Cardiac muscle cell (in vitro differentiated cells and primary cell): ENCODE measurements at regions not wholly inside any gene's neighbourhood (a gene's known extent, or its start where the extent isn't known, plus 50 kb on each side); places are given as distances from the start of the nearest gene placed in this dataset.

Source experiments
- DNase-seq, 2 donors: peaks; one replicate each; pipeline versions ENCODE4 v3.0.0 to v3.0.0-alpha.2; 2010 to 2017; ENCODE audit warnings: low read depth in 1 of 2, low spot score in 1 of 2
- H3K27ac ChIP-seq: fragments of 200-600 bp; sonication (generic); 2 replicates; pipeline ENCODE4 v1.5.1; 2016
- H3K27me3 ChIP-seq: fragments of 200-600 bp; sonication (generic); 2 replicates; pipeline ENCODE4 v1.6.0; 2016; ENCODE audit warnings: control low read depth
- H3K36me3 ChIP-seq: fragments of 200-600 bp; sonication (generic); 2 replicates; pipeline ENCODE4 v1.5.1; 2016; ENCODE audit warnings: control low read depth
- H3K4me1 ChIP-seq: fragments of 200-600 bp; sonication (generic); 2 replicates; pipeline ENCODE4 v1.8.1; 2017; ENCODE audit warnings: low read depth, mild to moderate bottlenecking, mixed run types
- H3K4me3 ChIP-seq: fragments of 200-600 bp; sonication (generic); 2 replicates; pipeline ENCODE4 v1.5.1; 2016; ENCODE audit warnings: mild to moderate bottlenecking
- H3K9me3 ChIP-seq: fragments of 200-600 bp; sonication (generic); 2 replicates; pipeline ENCODE4 v1.5.1; 2017; ENCODE audit warnings: low read depth, mild to moderate bottlenecking, control low read depth
- CTCF ChIP-seq: IDR thresholded peaks from 2 replicates; pipeline ENCODE4 v1.5.1; 2012; ENCODE audit warnings: low read depth, mild to moderate bottlenecking, low read length

GRCh38 chr10:44834131-44834530 lies 77.0 kb upstream of the TMEM72 start:
- Histone ChIP-seq H3K27ac (no peak overlapping the region), H3K27me3 (no peaks in the 10 kb centered on the region), H3K4me1 (no peaks in the 10 kb centered on the region), H3K36me3 (no peaks in the 10 kb centered on the region), H3K9me3 (no peaks in the 10 kb centered on the region), H3K4me3 (no peak overlapping the region)
- no peak for TF ChIP-seq CTCF
- DNase-seq: no peak

GRCh38 chr10:44835300-44835699 lies 75.8 kb upstream of the TMEM72 start:
- Histone ChIP-seq H3K4me3 (no peak overlapping the region), H3K27me3 (no peaks in the 10 kb centered on the region), H3K4me1 (no peaks in the 10 kb centered on the region), H3K27ac (no peak overlapping the region), H3K36me3 (no peaks in the 10 kb centered on the region), H3K9me3 (no peaks in the 10 kb centered on the region)
- no peak for DNase-seq
- TF ChIP-seq CTCF: no peak

GRCh38 chr10:44843484-44843883 lies 67.7 kb upstream of the TMEM72 start:
- Histone ChIP-seq H3K4me3 (no peak overlapping the region), H3K27ac (no peak overlapping the region), H3K4me1 (peaks cover 14% of the 10 kb centered on the region), H3K9me3 (no peaks in the 10 kb centered on the region), H3K27me3 (no peaks in the 10 kb centered on the region), H3K36me3 (no peaks in the 10 kb centered on the region)
- no peak for TF ChIP-seq CTCF
- no peak for DNase-seq

GRCh38 chr10:44845361-44846175 lies 65.6 kb upstream of the TMEM72 start:
- no peaks in the 10 kb centered on the region for H3K36me3 ChIP-seq
- H3K27ac ChIP-seq: no peak overlapping the region
- H3K9me3 ChIP-seq: no peaks in the 10 kb centered on the region
- H3K27me3 ChIP-seq: no peaks in the 10 kb centered on the region
- H3K4me3 ChIP-seq: no peak overlapping the region
- peaks cover 14% of the 10 kb centered on the region for H3K4me1 ChIP-seq
- no peak for TF ChIP-seq CTCF
- no peak for DNase-seq

- no peak overlapping the region for H3K27ac ChIP-seq
- no peaks in the 10 kb centered on the region for H3K36me3 ChIP-seq
- no peak overlapping the region for H3K4me3 ChIP-seq
- H3K27me3 ChIP-seq: no peaks in the 10 kb centered on the region
- TF ChIP-seq CTCF: no peak
- H3K9me3 ChIP-seq: no peaks in the 10 kb centered on the region
- H3K4me1 ChIP-seq: peaks cover 14% of the 10 kb centered on the region
- DNase-seq: no peak
Observed at GRCh38 chr10:44847110-44847509, 64.0 kb upstream of the TMEM72 start.
